Ecto neural progenitor cell (in vitro differentiated cells): ENCODE measurements at regions not wholly inside any gene's neighbourhood (a gene's known extent, or its start where the extent isn't known, plus 50 kb on each side); places are given as distances from the start of the nearest gene placed in this dataset.

Source experiments
- DNase-seq: peaks from one replicate; pipeline ENCODE4 v3.0.0-alpha.2; 2018; ENCODE audit warnings: low spot score

DNA sequence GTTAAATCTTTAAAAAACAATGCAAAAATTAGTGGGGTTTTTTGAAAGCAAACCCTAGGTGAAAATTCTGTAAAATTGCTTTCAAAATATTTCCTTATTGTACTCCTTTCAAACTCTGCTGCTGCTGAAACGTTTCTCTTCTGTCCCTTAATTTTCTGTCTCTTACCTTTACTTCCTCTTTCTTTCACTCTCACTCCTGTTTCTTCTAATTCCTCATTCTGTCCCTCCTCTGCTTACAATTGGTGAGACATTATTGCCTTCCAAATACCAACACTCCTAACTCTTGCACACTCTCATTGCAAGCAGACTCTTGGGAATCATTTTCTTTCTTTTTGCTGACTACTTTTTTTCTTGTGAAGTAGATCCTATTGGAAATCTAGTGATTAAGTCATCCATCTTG, 685.6 kb upstream of the SLITRK1 start:
- DNase-seq, result no peak

GRCh38 chr13:84566780-84567179, 684.5 kb upstream of the SLITRK1 start:
- no peak for DNase-seq

GRCh38 chr13:84563611-84564010, 681.3 kb upstream of the SLITRK1 start:
- DNase-seq, result no peak

DNA sequence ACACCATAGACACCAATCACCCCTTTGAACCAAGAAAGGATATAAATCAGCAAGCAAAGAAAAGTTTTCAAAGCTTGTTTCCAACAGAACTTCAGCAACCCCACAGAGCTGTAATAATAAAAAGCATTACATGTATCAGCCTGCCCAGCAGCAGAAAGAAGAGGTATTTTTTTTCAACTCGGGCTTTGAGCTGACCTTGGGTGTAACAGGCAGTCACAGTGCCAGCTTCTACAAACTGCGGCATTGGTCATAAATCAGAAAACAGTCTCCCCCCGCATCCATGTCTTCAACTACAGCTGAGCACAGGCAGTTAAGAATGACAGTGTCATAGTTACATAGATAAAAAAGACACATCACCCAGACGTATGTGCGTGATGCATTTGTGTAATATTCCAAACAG, 671.0 kb upstream of the SLITRK1 start:
- no peak for DNase-seq

DNA sequence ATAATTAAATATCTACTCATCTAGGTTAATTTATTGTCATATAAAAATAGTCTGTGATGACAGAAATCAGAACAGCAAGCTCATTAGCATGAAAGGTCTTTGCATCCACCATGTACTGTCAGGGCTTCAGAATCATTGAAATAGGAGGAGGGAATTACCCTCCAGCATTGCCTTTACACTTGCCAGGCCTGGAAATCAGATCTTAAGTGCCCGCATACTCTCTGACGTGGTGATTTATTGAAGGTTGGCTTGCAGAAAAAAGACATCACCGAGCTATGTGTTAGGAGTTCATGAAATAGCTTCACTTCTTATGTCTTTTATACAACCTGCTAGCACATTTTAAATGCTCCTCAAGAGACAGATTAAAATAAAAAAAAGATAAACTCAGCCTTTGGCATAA, 661.7 kb upstream of the SLITRK1 start:
- DNase-seq, result no peak

DNA sequence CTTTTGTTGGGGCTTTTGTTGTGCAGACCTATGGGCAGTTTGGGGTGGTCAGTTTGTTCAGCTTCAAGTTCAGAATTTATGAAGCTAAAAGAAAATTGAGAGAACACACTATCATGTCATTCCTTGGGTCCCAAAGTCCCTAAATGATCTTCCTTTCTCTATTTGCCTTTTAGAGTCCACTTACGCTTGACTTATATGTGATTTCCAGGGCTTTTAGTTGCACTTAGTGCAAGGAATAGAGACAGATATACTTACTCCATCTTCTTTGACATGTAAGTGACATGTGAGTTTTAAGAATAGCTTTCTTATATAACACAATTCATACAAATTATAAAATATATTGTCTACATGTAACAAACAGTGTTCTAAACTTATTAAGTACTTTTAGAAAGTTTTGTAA, 660.1 kb upstream of the SLITRK1 start:
- DNase-seq, result no peak

DNA sequence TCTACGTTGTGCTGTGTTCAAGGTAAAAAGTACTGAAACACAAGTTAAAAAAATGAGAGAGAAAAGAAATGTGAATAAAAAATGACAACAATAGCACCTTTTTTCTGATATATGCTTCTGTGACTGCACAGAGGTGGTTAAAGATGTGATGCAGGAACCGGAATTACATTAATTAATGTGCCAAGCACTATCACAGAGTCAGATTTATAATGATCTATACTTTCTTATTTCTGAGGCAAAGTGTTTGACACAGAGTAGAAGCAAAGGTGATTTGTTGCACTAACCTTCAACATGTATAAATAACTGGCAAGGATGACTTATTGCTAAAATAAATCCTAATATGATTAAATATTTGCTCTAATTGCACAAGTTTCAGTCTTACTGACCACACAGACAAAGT, 654.6 kb upstream of the SLITRK1 start:
- DNase-seq, result no peak

DNA sequence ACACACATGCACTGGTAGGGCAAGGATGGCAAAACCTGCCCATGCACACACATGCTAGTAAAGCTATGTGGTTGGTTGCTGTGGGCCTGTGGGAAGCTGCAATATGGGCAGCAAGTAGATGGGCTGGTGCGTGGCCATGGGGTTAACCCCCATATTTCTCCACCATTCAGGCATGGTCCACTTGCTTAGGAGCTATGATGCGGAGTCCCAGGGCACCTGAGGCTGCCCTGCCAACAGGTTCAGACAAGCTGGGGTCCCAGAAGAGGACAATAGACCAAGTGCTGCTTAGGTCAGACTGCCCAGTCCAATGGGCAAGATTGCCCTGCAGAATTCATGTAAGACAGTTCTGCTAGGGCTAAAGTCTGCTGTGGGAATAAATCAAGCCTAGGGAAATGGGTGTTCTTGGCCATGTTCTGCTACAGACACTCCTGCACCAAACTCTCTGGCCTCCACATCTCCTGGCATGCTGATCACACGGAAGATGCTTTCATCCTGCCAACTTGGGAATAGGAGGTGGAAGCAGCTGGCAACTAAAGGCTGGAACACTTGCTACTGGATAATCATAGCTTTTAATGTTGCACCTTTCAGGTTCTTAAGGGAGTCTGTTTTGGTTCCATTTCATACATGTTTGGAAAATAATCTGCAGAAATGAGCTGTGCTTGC, 646.3 kb upstream of the SLITRK1 start:
- DNase-seq, result no peak

- no peak for DNase-seq
Observed at GRCh38 chr13:84525865-84526264, 643.6 kb upstream of the SLITRK1 start.

- no peak for DNase-seq
Observed at GRCh38 chr13:84524586-84524985, 642.3 kb upstream of the SLITRK1 start.

GRCh38 chr13:84500016-84500415, 617.7 kb upstream of the SLITRK1 start:
- no peak for DNase-seq

DNA sequence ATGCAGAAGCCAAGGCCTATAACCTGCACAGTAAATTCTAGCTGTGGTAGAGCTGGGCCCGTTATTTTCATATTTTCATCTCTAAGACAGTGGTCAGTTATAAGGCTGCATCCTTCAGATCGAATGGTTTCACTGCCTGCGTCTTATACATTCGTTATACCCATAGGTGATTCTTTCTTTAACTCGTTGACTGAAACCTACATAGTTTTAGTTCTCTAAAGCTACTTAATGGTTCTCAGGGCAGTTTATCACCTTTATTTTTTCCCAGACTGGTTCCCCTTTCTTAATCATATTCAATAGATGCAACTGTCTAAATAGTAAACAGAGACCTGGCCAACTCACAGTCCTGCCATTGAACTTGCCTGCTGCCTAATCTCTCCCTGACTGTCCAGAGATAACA, 615.3 kb upstream of the SLITRK1 start:
- DNase-seq, result no peak

GRCh38 chr13:84491952-84492351, 609.7 kb upstream of the SLITRK1 start:
- no peak for DNase-seq

DNA sequence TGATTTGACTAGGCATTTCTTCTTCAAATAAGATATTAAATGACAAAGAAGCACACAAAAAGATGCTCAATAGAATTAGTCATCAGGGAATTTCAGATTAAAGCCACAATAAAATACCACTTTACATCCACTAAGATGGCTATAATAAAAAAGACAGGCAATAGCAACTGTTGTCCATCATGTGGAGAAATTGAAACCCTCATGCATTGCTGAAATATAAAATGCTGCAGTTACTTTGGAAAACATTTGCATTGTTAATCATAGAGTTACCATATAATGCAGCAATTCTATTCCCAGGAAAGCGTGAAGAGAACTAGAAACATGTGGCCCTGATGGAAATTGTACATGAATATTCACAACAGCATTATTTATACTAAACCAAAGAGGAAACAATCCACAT, 605.5 kb upstream of the SLITRK1 start:
- DNase-seq, result no peak

DNA sequence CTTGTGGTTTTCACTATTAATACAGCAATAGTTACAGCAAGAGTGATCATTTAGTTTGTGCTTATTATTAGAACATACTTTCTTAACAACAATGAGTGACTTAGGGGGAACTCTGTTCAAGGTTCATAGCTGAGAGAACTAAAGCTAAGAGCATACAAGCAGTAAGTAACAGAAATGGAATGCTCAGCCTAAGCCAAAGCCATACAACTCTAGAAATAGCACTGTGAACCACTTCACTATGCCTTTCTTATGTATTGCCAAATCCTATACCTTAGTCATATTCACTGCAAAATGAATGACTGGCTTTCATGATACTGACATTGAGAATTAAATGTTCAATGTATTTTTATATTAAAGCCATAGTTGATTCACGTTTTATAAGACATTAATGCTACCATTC, 599.7 kb upstream of the SLITRK1 start:
- DNase-seq, result no peak

DNA sequence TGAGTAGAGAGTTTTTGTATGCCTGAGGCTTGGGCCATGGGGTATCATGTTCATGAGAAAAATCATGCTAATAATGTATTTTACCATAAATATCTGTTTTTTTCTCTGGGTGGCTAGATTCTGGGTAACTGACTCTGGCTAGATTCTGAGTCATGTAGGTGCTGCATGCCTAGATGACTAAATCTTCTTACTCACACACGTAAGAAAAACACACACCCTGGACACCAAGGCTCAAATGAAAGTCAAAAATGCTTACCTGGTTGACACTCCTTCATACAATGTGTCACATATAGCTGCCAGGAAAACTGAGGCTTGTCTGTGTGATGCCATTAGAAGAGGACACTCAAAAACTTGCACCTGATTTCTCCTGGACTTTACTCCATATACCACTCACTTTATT, 597.4 kb upstream of the SLITRK1 start:
- no peak for DNase-seq

- no peak for DNase-seq
Observed at GRCh38 chr13:84470528-84470927, 588.3 kb upstream of the SLITRK1 start.

DNA sequence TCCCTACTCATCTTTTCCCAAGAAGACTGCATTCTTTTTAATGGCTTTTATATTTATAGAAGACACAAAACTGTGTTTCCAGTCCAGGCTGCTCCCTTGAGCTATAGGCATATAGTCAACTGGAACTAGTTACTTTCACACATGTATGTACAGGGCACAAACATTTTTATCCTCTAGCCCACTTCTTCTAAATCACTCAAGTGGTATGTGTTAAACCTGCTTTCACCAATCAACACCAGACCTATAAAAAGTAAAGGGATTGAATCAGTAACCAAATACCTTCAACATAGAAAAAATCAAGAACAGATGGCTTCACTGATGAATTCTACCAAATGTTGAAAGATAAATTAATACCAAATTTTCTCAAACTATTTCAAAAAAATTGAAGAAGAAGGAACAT, 584.2 kb upstream of the SLITRK1 start:
- no peak for DNase-seq

DNA sequence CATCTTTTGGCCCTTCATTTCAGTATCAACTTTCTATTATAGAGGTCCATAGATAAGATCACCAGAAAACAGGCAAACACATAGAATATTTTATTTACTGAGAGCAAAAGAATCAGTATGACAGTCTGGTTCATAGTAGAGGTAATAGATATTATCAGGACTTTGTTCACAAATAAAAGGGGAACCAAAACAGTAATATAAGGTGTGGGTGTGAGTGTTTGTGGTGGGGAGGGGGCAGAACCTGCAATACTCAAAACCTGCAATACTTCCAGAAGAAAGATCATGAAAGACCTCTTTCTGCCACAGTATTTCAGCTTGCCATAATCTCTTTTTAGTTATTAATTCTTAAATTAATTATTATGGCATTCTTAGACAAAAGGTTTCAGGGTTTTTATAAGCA, 578.7 kb upstream of the SLITRK1 start:
- DNase-seq, result no peak

DNA sequence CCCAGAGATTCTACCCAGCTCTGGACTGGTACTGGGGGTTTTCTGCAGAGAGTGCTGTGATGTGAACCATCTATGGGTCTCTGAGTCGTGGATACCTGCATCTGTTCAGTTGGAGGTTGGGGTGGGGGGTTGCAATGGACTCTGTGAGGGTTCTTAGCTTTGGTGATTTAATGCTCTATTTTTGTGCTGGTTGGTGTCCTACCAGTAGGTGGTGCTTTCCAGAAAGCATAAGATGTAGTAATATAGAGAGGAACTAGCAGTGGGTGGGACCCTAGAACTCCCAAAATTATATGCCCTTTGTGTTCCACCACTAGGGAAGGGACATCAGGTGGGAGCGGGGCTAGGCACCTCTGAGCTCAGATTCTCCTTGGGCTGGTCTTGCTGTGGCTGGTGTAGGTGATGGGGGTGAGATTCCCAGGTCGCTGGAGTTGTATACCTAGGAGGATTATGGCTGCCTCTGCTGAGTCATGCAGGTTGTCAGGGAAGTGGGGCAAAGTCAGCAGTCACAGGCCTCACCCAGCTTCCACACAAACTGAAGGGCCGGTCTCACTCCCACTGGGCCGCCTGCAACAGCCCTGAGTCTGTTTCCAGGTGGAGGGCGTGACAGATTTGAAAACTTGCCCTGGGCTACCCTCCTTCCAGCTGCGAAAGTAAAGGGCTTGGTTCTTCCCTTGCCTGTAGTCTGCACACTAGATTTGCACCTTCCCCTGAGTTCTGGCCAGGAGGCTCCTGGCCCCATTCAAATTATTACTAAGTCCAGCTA, 573.0 kb upstream of the SLITRK1 start:
- DNase-seq, result no peak

GRCh38 chr13:84447640-84447978, 565.3 kb upstream of the SLITRK1 start:
- no peak for DNase-seq

DNA sequence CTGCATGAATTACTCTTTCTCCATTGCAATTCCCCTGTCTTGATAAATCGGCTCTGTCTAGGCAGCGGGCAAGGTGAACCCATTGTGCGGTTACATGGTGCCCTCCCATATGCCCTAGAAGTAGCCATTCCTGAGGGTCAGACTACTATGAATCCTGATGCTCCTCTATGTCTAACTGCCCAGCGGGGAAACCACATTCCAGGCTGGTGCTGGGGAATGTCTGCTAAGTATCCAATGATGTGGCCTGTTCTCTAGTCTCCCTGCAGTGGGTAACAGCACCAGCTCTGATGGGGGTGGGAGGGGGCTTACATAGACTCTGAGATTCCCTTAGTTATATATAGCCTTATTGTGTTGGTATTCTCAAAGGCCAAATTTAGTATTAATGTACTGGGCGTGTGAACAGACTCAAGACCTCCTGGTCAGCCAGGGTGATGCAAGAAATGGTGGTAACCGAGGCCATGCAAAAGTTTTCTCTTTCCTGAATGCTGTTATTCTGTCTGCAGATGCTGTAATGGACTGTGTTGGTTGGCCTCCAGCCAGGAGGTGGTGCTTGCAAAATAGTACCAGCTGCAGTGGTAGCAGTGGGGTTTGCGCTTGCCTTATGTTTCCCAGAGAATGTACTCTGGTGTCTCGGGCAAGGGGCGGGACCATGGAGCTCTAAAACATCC, 564.8 kb upstream of the SLITRK1 start:
- no peak for DNase-seq

- no peak for DNase-seq
Observed at GRCh38 chr13:84445776-84446175, 563.5 kb upstream of the SLITRK1 start.

DNA sequence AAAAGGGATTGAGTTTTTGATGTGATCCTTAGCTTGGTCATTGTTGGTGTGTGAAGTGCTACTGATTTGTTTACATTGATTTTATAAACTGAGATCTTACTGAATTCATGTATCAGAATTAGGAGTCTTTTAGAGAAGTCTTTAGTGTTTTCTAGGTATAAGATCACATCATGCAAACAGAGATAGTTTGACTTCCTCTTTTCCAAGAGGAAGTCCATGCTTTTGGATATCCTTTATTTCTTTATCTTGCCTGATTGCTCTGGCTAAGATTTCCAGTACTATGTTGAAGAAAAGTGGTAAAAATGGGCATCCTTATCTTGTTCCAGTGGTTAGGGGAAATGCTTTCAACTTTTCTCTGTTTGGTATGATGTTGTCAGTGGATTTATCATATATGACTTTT, 561.2 kb upstream of the SLITRK1 start:
- DNase-seq, result no peak
